HL-60/S4 treated with retinoic acid at 250 ng/mL for 4 days and 3 days (cell line): ENCODE measurements at regions not wholly inside any gene's neighbourhood (a gene's known extent, or its start where the extent isn't known, plus 50 kb on each side); places are given as distances from the start of the nearest gene placed in this dataset.

Experiments
- in situ Hi-C: fragments of 300-500 bp; cut with MboI; formaldehyde crosslinking; loops from 2 replicates; pipeline ENCODE4 v1.7.0; 2022; ENCODE audit warnings: low sequenced_read_pairs

DNA sequence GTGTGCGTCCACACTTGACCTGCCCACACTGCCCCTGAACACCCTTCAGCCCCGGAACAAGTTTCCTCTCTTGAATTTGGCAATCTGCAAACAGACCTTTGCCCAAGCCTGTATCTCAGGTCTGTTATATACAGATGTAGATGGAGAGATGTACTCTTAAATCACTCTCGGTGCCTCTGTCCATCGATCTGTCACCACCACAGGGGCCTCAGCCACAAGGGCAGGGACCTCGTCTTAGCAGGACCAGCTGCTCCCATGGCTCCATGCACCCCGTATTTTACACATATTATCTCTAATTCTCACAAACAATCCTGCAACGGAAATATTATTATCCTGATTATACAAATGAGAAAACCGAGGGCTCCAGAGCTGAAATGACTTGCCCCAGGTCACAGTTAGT is 313.4 kb downstream of the BCL11B start:
- in situ Hi-C loops, result no loop called here

DNA sequence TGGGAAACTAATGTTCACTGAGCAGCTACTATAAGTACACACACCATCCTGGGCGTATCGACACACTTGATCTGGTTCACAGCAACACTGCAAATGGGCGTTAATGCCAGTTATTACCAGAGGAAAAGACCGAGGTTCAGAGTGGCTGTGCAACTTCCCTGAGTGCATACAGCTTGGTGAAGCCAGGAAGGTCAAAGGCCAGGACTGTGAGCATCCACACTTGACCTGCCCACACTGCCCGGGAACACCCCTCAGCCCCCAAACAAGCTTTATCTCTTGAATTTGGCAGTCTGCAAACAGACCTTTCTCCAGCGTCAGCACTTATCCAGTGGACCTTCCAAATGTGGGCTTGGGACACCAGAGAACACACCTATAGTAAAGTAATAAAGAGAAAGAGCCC is 312.6 kb downstream of the BCL11B start:
- in situ Hi-C loops, result no loop called here

DNA sequence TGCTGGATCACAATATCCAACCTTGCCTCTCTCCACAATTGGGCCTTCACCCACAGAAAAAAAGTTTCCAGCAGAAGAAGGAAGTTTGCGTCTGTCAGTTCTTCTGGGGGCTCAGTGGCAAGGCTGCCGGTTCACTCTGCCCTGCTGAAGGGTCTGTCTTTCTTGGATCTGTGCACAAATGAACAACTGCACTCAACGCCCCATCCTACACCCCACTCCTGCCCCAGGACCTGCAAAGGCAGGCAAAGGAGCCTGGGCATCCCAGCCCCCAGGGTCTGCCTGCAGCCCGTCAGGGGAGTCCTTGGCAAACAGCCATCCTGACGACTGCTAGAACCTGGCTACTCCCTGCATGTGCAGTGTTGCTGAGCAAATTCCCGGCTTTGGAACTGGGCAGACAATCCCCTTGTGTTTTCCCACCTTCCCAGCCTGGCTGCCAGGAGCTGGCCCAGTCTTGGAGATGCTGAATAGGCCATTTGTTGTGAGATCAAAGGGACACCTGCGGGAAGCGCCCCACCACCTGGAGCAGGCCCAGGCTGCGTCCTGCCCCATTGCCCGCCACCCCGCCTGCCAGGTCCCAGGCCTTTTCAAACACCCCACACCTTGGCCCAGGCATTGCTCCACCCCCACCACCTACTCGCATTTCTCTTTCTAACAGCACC is 311.9 kb downstream of the BCL11B start:
- in situ Hi-C loops, result no loop called here

DNA sequence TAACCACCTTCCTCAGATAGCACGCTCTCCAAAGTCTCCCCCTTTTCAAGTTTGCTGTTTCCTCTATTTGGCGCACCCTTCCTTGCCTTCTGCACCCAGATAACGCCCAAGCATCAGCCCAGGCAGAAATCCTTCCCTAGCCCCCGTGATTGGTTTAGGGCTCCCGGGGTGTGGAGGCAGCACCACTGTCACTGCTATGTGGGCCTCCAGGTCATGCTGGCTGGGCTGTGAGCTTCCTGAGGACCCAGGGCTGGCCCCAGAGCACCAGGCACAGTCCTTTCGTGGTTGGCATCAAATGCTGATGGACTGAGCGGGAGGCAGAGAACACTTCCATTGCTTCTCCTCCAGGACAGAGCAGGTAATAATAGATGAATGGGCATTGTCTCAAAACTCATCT is 311.4 kb downstream of the BCL11B start:
- in situ Hi-C loops, result no loop called here

DNA sequence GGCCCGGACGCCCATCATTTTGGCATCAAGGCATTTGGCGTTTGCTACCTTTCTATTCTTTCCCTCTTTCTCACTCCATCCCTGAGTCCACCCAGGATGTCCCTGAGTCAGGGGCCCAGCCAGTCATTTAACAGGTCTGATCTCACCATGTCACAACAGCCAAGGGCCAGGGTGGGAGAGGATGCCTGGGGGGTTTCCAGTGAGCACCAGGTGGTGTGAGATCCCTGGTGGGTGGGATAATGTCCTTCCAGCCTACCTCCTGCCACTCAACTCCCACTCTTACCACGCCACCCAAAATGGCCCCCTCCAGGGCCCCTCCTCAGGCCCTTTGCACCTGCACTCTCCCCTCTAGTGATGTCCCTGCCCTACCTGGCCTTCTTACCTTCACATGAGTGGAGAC is 310.8 kb downstream of the BCL11B start:
- in situ Hi-C loops, result no loop called here

DNA sequence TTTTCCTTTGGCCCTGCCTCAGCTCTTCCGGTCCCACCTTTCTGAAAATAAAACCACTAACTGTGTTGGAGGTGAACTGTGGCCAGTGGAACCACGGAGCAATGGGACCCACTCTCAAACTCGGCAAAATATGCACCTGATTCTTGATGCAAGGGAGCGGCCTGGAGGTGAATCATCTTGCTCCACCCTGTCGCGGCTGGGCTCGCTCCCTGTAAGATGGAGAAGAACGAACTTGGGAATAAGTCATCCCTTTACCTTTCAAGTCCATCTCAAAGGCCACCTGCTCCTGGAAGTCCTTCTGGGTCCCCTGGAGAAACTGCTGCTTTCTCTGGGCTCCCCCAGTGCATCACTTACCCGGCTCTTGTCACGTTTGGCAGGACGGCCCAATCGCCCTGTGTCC is 309.9 kb downstream of the BCL11B start:
- in situ Hi-C loops, result no loop called here

DNA sequence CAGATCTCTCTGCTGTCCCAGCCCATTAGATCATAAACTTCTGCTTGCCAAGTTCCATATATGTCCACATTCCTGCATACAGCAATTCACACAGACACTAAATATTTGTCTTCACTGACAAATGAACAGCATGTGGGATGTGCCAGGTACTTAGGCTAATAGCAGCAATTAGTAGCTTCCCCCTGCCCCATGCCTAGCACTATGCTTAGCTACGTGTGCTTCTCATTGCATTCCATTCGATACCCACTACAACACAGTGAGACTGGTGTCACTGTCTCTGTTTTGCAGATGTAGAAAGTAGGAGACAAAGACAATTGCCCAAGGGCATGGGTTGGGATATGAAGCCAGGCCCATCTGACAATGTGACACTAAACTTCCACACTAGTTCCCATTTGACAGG is 308.4 kb downstream of the BCL11B start:
- in situ Hi-C loops, result no loop called here

DNA sequence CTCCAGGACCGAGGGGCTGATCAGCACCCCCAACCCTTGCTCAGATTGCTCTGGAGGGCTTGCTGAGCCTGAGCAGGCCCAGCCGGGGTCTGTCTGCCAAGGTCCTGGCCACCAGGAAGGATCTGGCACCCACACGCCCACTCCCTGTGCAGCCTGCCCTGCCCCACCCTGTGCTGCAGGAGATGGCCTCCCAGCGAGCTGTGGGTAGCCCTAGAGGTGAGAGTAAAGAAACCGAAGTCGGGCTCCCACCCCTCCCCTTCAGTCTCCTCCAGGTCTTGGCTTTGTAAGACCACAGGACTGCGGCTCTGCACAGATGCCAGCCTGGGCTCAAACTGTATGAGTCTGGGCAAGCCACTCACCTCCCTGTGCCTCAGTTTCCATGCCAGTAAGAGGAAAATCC is 307.8 kb downstream of the BCL11B start:
- in situ Hi-C loops, result no loop called here

DNA sequence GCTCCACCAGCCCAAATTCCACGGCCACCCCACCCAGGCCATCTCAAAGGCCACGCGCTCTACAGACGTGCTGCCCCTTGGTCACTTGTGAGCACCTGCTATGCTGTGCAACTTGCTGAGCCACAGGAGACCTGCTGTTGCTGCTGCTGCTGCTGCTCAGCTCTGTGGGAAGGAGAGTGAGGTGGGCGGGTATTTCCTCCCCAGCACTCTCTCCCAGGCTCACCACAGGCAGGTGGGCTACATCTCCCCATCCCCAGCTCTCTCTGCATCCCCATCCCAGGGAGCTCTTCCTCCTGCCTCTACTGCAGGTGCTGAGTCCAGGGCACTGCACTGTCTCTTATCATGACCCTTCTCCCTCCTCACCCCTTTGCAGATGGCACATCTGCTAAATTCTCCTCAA is 306.9 kb downstream of the BCL11B start:
- in situ Hi-C loops, result no loop called here

DNA sequence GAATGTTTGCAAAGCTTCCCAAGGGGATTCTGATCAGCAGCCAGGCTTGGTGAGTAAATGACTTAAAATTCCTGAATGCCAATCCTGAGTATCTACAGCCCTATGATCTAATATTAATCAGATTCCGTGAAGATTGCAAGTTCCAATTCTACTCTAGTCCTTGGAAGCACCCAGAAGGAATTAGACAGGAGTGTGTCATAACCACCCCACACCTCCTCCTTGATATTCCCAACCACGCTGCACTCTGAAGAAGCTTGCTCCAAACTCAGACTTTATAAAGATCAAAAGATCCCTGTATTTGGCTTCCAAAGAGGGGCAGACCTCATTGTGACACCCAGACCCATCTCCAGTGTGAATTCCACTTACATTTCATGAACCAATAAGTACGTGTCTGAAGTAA is 306.0 kb downstream of the BCL11B start:
- in situ Hi-C loops, result no loop called here

DNA sequence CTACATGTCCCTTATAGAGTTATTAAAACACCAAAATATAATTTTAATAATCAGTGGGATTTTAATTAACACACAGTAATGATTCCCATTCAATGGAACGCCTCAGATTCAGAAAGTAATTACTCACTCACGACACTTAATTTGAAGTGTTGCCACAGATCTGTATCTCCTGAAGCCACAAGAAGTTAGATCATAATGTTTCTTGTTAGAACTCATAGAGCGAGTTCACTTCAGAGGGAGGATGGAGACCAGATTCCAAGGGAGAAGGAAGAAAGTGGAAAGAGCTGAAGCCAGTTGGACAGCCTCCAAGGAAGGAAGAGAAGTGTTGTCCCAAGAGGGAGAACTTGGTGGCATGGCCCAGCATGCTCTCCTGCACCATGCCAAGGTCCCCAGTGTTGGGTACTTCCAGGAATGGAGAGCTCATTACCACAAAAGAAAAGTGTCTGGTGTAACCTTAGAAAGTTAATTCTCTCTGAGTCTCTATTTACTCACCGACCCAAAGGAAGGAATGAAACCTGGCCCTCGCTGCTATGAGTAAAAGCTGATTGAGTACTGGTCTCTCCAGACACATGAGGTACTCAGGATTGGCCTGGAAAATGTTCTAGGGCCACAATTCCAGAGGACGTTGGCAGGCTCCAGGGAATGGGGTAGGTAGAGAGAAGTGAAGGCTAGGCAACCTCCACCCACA is 305.4 kb downstream of the BCL11B start:
- in situ Hi-C loops, result no loop called here

DNA sequence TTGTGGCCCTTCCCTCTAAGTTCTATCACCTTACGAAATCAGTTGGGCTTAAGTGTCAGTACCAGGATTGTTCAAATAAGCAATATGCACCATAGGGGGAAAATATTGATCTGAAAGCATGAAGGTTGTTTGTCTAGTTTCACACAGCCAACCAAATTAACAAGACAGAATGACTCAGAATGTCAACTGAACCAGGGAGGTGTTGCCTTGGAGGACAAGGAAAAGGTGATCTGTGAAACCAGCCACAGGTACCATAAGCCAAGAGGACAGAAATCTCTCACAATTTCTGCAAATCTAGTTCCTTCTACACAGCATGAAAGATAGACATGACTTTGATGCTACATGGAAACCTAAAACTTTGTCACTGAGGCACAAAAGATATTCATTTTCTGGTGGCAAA is 297.9 kb downstream of the BCL11B start:
- in situ Hi-C loops, result no loop called here

DNA sequence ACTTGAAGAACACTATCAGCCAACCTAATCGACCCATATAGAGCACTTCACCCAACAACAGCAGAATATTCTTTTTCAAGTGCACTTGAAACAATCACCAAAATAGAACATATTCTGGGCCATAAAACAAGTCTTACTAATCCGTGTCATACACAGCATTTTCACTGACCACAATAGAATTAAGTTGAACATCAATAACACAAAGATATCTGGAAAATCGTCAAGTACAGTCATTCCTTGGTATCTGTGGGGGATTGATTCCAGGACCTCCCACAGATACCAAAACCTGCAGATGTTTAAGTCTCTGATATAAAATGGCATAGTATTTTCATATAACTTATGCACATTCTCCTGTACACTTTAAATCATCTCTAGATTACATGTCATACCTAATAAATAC is 295.7 kb downstream of the BCL11B start:
- in situ Hi-C loops, result no loop called here

DNA sequence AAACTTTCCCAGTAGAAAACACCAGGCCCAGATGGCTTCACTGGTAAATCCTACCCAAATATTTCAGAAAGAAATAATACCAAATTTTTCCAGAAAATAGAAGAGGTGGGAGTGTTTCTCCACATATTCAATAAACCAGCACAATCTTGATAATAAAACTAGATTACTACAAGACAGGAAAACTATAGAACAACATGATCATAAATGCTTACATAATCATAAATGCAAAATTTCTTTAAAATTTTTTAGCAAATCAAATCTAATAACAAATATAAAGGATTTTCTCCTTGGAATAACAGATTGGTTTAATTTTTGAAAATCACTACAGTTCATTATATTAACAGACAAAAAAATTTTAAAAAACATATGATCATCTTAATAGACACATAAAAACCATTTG is 294.5 kb downstream of the BCL11B start:
- in situ Hi-C loops, result no loop called here

DNA sequence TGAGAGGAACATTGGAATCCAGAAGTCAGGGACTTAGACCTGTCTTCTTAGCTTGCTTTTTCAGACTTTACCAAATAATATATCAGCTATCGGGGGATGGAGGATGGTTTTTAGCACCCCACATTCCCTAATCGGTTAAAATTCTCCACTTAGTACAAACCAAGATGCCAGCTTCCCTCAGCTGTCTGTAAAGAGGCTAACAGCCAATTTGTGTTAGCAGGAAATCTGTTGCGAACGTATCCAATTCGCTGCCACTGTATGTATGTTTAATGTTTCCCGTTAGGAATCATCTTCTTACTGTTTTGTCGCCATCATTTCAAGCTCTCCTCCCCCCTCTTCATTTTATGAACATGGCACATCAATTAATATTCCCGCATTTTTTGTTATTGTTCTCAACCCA is 289.0 kb downstream of the BCL11B start:
- in situ Hi-C loops, result no loop called here

DNA sequence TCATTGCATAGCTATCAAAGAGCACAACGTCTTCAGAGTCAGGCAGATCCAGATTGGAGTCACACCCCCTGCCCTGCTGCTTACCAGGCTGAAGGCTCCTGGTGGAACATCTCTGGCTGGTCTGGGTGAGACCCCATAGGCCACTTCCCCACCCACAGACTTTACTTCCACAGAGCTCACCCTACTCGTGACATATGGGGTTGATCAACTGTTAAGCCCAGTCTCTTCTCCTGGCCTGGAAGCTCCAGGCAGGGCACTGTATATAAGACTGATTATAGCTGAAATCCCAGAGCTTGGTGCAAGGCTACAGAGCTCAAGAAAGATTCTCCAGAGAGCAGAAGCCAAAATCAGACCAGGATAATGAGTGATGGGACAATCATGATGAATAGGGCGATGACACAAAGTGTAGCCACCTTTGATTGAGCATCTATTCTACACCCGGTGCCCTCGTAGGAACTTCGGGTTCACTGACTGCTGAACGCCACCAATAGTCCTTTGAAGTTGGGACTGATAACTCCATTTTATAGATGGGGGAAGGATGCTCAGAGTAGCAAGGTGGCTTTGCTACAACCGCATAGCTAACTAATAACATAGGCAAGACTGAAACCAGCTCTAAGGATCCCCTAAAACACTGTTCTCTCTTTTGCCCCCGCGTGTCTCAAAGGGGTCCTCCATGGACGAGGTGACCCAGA is 287.8 kb downstream of the BCL11B start:
- in situ Hi-C loops, result no loop called here

DNA sequence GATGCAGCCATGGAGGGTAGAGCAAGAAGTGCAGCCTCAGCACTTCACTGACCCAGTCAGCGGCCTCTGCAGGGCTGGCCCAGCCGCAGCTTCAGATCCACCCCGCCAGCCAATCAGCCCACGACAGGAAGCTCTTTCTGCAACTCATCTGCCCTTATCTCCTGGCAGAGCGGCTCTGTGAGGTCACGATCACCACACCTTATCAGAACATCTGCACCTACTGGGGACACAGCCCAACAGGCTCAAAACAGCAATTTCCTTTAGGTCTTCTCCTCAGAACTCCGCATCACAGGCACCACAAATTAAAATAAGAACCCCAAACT is 287.3 kb downstream of the BCL11B start:
- in situ Hi-C loops, result no loop called here

DNA sequence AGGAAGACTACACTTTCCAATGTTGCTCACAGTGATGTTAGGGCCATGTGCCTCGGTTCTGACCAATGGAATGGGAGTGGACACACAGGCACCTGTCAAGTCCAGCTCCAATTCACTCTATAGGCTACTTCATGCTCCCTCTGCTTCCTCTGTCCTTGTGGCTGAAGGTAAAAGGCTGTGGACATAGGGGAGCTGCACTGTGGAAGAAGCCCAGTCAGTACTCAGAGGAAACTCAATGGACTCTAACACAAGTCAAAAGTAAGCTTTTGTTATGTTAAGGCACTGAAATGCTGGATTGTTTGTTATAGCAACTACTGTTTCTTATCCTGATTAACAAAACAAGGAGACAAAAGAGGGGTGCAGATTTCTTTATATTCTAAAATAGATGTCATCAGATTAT is 278.2 kb downstream of the BCL11B start:
- in situ Hi-C loops, result no loop called here

DNA sequence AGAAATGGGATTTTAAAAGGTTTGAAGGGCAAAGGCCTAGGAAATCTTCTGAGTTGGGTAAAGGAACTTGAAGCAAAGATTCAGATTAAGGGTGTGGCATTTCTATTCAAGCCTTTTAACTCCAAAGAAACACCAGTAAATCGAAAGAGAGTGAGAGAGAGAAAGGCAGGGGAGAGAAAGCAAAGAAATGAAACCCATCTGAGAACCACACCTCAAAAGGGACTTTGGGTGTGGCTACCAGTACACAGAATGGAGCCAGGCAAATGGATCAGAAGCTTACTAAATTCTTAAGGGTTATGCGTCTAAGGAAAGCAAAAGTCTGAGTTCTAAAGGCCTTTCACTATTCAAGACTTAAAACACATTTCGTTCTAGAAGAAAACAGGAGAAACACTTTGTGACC is 277.4 kb downstream of the BCL11B start:
- in situ Hi-C loops, result no loop called here

DNA sequence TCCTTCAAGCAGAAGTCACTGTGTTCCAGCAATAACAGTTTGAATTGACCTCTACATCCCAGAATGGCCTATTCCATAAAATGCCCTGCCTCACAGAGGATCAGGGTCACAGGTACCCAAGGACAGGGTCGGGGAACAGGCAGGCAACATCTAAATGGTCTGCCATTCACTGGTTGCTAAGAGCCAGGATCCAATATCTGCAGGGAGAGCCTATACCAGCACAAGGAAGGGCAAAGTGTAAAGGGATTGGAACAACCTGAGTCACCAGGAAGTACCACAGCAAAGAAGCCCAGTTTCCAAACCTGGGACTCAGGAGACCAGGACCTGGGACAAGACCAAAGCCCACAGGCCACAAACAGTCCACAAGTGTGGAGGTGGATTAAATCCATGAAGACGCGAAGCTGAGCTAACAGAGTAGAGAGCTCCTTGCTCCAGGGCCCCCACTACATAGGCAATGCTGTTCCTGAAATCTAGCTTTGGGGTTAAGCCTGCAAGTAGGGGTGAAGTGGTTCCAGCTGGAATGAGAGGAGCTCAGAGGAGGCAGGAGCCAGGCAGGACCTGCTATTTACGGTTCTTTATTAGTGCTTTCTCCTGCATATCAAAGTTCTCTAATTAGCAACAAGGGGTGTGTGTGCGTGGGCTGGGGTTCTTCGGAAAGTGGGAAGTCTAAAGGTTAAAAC is 274.3 kb downstream of the BCL11B start:
- in situ Hi-C loops, result no loop called here

DNA sequence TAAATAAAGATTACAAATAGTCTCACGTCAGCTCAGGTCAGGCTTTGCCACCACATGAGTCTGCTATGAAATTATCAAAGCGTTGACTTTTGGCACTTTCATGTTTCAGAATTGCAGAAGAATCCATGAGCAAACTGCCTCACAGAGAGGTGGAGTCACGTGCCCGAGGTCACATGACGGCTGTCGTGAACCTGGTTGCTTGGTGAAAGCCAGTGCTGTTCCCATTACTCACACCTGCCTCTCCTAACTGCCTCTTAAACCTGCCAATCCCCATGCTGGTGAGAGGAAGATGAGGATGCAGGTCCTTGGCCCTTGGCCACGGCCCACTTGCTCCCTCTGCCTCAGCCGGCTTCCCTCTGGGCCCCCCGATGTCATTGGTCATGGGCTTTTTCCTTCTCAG is 272.7 kb downstream of the BCL11B start:
- in situ Hi-C loops, result no loop called here

DNA sequence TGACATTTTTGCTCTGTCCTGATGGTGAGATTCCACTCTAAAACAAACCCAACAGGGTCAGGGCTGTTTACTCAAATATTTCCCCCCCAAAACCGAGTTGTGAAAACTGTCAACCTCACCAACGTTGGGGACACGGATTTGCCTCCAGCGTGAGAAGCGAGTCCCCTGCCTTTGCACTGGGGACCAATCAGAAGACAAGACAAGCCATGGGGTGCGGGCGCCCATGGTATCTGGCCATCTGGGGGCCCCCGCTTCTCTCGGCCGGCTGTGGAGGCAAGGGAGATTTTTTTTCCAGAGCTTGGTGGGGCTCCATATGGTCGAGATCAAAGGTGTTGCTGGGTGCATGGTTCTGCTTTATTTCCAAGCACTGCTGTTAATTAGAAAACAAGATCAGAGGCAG is 272.1 kb downstream of the BCL11B start:
- in situ Hi-C loops, result no loop called here
